HCT116 (cell line): ENCODE measurements at regions not wholly inside any gene's neighbourhood (a gene's known extent, or its start where the extent isn't known, plus 50 kb on each side); places are given as distances from the start of the nearest gene placed in this dataset.
A peak's percentile ranks its signal among the peaks of the same experiment; 100 is the strongest.

Experiments used
- ATAC-seq: fragments of 200-7000 bp; cut with Tn5 transposase; 2 replicates; pipeline ENCODE4 v1.9.1; 2020; ENCODE audit warnings: mild to moderate bottlenecking, moderate library complexity
- BruUV-seq: library from RNA; stranded (reverse); fragments of 400-500 nt; replicated peaks from 2 replicates; lab custom pipeline; 2021; lab: Mats Ljungman, UMichigan
- CTCF ChIA-PET: fragments of 300-600 bp; sonication (Branson Sonifier 250); formaldehyde crosslinking; loops from one replicate; lab custom pipeline; 2021; ENCODE audit warnings: antibody characterized with exemption; lab: Charles Lee
- POLR2A ChIA-PET: fragments of 300-600, 350-600 bp; sonication (Branson Sonifier 250); formaldehyde crosslinking; loops from one replicate; lab custom pipeline; 2021; ENCODE audit warnings: antibody characterized with exemption; lab: Charles Lee
- RAD21 ChIA-PET, 2 experiments: fragments of 300-600 bp; sonication (Branson Sonifier 250); formaldehyde crosslinking; loops; one replicate each; lab custom pipeline; 2023; ENCODE audit warnings: low total read pairs in 2 of 2; ENCODE audit not compliant: uncharacterized antibody in 2 of 2, unreplicated experiment in 2 of 2, low non-redundant PET in 1 of 2; lab: Charles Lee
- DNase-seq: peaks from one replicate; pipeline ENCODE4 v3.0.0-alpha.2; 2010; ENCODE audit warnings: low read depth, low spot score
- H2AFZ ChIP-seq: fragments of 200-600 bp; shearing (Covaris generic), sonication (generic); 2 replicates; pipeline ENCODE4 v1.6.1; 2017; ENCODE audit warnings: low read depth, mixed run types, mixed read lengths, antibody characterized with exemption, low read length; ENCODE audit not compliant: poor library complexity, severe bottlenecking
- H3K27ac ChIP-seq: 2 replicates; pipeline ENCODE4 v1.5.1; 2012; ENCODE audit warnings: low read depth, low read length
- H3K27me3 ChIP-seq: fragments of 200-600 bp; sonication (generic); 2 replicates; pipeline ENCODE4 v1.6.1; 2016; ENCODE audit warnings: mixed run types, low read length, mixed read lengths; ENCODE audit not compliant: insufficient read depth
- H3K36me3 ChIP-seq, 2 experiments: fragments of 200-500 bp in 1 of 2; fragments of 200-600 bp in 1 of 2; sonication (Bioruptor generic) in 1 of 2; sonication (generic) in 1 of 2; 2 replicates each; pipeline versions ENCODE4 v1.5.1 to v1.6.1; 2014 to 2016; ENCODE audit warnings: low read length in 2 of 2, inconsistent platforms in 1 of 2, mixed read lengths in 1 of 2, mixed run types in 1 of 2; ENCODE audit not compliant: insufficient read depth in 2 of 2, control insufficient read depth in 1 of 2
- H3K4me1 ChIP-seq, 2 experiments: fragments of 200-600 bp in 1 of 2; sonication (generic) in 1 of 2; 2 replicates each; pipeline versions ENCODE4 v1.5.1 to v1.6.1; 2012 to 2017; ENCODE audit warnings: low read length in 2 of 2, inconsistent platforms in 1 of 2, mild to moderate bottlenecking in 1 of 2, mixed read lengths in 1 of 2, mixed run types in 1 of 2, moderate library complexity in 1 of 2; ENCODE audit not compliant: insufficient read depth in 2 of 2, control insufficient read depth in 1 of 2
- H3K4me2 ChIP-seq: fragments of 200-600 bp; sonication (generic); 2 replicates; pipeline ENCODE4 v1.6.1; 2017; ENCODE audit warnings: mixed run types, low read length, mixed read lengths
- H3K4me3 ChIP-seq, 2 experiments: fragments of 200-600 bp in 1 of 2; sonication (generic) in 1 of 2; replicated peaks in 1 of 2; 2 replicates each; pipeline ENCODE4 v1.5.1; 2011 to 2016; ENCODE audit warnings: low read length in 2 of 2, control low read depth in 1 of 2, low read depth in 1 of 2, mild to moderate bottlenecking in 1 of 2, mixed read lengths in 1 of 2, mixed run types in 1 of 2
- H3K79me2 ChIP-seq: fragments of 200-600 bp; sonication (generic); 2 replicates; pipeline ENCODE4 v1.6.1; 2017; ENCODE audit warnings: mild to moderate bottlenecking, mixed run types, low read length, moderate library complexity, mixed read lengths; ENCODE audit not compliant: insufficient read depth
- H3K9ac ChIP-seq: fragments of 200-600 bp; sonication (generic); 2 replicates; pipeline ENCODE4 v1.6.1; 2016; ENCODE audit warnings: low read length, mixed read lengths
- H3K9me2 ChIP-seq: fragments of 200-600 bp; sonication (generic), shearing (Covaris generic); 2 replicates; pipeline ENCODE4 v1.6.1; 2017; ENCODE audit warnings: mixed run types, mild to moderate bottlenecking, moderate library complexity; ENCODE audit not compliant: insufficient read depth
- H3K9me3 ChIP-seq, 2 experiments: fragments of 200-500 bp in 1 of 2; fragments of 200-600 bp in 1 of 2; sonication (Bioruptor generic) in 1 of 2; sonication (generic) in 1 of 2; 2 replicates each; pipeline ENCODE4 v1.6.1; 2014 to 2017; ENCODE audit warnings: low read length in 2 of 2, mixed read lengths in 2 of 2, inconsistent platforms in 1 of 2, low read depth in 1 of 2, mild to moderate bottlenecking in 1 of 2, mixed run types in 1 of 2, moderate library complexity in 1 of 2; ENCODE audit not compliant: control insufficient read depth in 1 of 2, insufficient read depth in 1 of 2
- H4K20me1 ChIP-seq: fragments of 200-600 bp; sonication (generic), shearing (Covaris generic); 2 replicates; pipeline ENCODE4 v1.6.1; 2017; ENCODE audit warnings: mixed run types, mild to moderate bottlenecking, moderate library complexity; ENCODE audit not compliant: insufficient read depth
- CTCF ChIP-seq, 3 experiments: fragments of 200-600 bp in 1 of 3; sonication (generic) in 1 of 3; IDR thresholded peaks in 2 of 3; conservative IDR thresholded peaks in 1 of 3; 2 replicates each; pipeline ENCODE4 v1.5.1; 2012 to 2017; ENCODE audit warnings: low read depth in 2 of 3, low read length in 2 of 3, antibody characterized with exemption in 1 of 3, borderline replicate concordance in 1 of 3, control low read depth in 1 of 3, mild to moderate bottlenecking in 1 of 3, mixed read lengths in 1 of 3, mixed run types in 1 of 3, moderate library complexity in 1 of 3; ENCODE audit not compliant: insufficient read depth in 1 of 3
- EZH2 ChIP-seq: fragments of 200-600 bp; sonication (generic); IDR thresholded peaks from 2 replicates; pipeline ENCODE4 v1.6.1; 2017; ENCODE audit warnings: antibody characterized with exemption, mixed run types
- JUND ChIP-seq: IDR thresholded peaks from 2 replicates; pipeline ENCODE4 v1.6.1; 2012
- POLR2A ChIP-seq: IDR thresholded peaks from 2 replicates; pipeline ENCODE4 v1.7.0; 2011; ENCODE audit warnings: borderline replicate concordance; ENCODE audit not compliant: insufficient read depth, insufficient read length; ENCODE audit errors: extremely low read depth
- POLR2AphosphoS5 ChIP-seq: IDR thresholded peaks from 2 replicates; pipeline ENCODE4 v1.6.1; 2011; ENCODE audit warnings: mild to moderate bottlenecking, low read depth, low read length, moderate library complexity
- SP1 ChIP-seq: IDR thresholded peaks from 2 replicates; pipeline ENCODE4 v1.6.1; 2012; ENCODE audit warnings: low read depth
- YY1 ChIP-seq: IDR thresholded peaks from 2 replicates; pipeline ENCODE4 v1.6.1; 2011; ENCODE audit warnings: low read length, low read depth, moderate library complexity, mild to moderate bottlenecking; ENCODE audit not compliant: insufficient replicate concordance; ENCODE audit errors: extremely low read depth
- intact Hi-C: fragments of 100-400 bp; cut with micrococcal nuclease; formaldehyde crosslinking; loops from 2 replicates; pipeline ENCODE4 v1.10.0; 2022

- RAD21 ChIA-PET, result no interaction called here
- no peaks in the 10 kb centered on the region for H4K20me1 ChIP-seq
- no peak overlapping the region for H3K4me2 ChIP-seq
- CTCF ChIA-PET, result interaction anchor here (0.7 kb wide), 1 partner anchor 227 kb away, joined by 3 read pairs; no protein-coding TSS in a partner anchor
- no peaks in the 10 kb centered on the region for H3K9me3 ChIP-seq
- no peak overlapping the region for H3K27ac ChIP-seq
- no peaks in the 10 kb centered on the region for H3K9me2 ChIP-seq
- H3K36me3 ChIP-seq, result no peaks in the 10 kb centered on the region
- no peak overlapping the region for H3K9ac ChIP-seq
- no peak for DNase-seq
- H3K27me3 ChIP-seq, result no peaks in the 10 kb centered on the region
- H2AFZ ChIP-seq, result peak overlapping the region; percentile 24
- peak in 2 of 3 experiments; percentile 21 to 36; a peak in 1 of 6 replicates for TF ChIP-seq CTCF (IDR thresholded peaks at IDR 0.05 in 2 of 3, conservative IDR thresholded peaks at IDR 0.05 in 1 of 3; ENCODE audit: borderline replicate concordance in 1 of 3, insufficient read depth in 1 of 3, low read depth in 2 of 3, low read length in 2 of 3)
- no peak for TF ChIP-seq POLR2AphosphoS5
- TF ChIP-seq SP1, result no peak
- no peak for TF ChIP-seq JUND
- TF ChIP-seq, all 23 proteins: peak for 1
- Histone ChIP-seq H3K4me3 (no peak overlapping the region), H3K4me1 (peaks cover 17 to 33% of the 10 kb centered on the region in 2 experiments), H3K79me2 (no peaks in the 10 kb centered on the region)
- BruUV-seq, result no TSS peak
- intact Hi-C loops, result loop anchor here (5.0 to 10.0 kb wide), 2 partner anchors 193 to 260 kb away; no protein-coding TSS in a partner anchor
- POLR2A ChIA-PET, result no interaction called here
- ATAC-seq, result no peak; the same call in 1 of the 2 replicates
These were observed 189.9 kb upstream of the COL3A1 start for GRCh38 chr2:188784269-188784762.

- POLR2A ChIA-PET, result no interaction called here
- CTCF ChIA-PET, result interaction anchor here (0.7 kb wide), 1 partner anchor 228 kb away, joined by 3 read pairs; no protein-coding TSS in a partner anchor
- Histone ChIP-seq H3K27ac (no peak overlapping the region), H4K20me1 (no peaks in the 10 kb centered on the region), H3K27me3 (no peaks in the 10 kb centered on the region), H3K9me3 (no peaks in the 10 kb centered on the region), H3K4me1 (peaks cover 17 to 33% of the 10 kb centered on the region in 2 experiments), H3K4me2 (no peak overlapping the region), H2AFZ (peak overlapping the region; percentile 24), H3K4me3 (no peak overlapping the region), H3K9me2 (no peaks in the 10 kb centered on the region), H3K79me2 (no peaks in the 10 kb centered on the region), H3K36me3 (no peaks in the 10 kb centered on the region), H3K9ac (no peak overlapping the region)
- DNase-seq (no peak), ATAC-seq (no peak)
- RAD21 ChIA-PET, result no interaction called here
- intact Hi-C loops, result loop anchor here (10.0 kb wide), 1 partner anchor 260 kb away; no protein-coding TSS in a partner anchor
- BruUV-seq, result no TSS peak
- TF ChIP-seq YY1 (no peak), POLR2A (no peak), CTCF (IDR thresholded peaks at IDR 0.05 in 2 of 3, conservative IDR thresholded peaks at IDR 0.05 in 1 of 3; ENCODE audit: borderline replicate concordance in 1 of 3, insufficient read depth in 1 of 3, low read depth in 2 of 3, low read length in 2 of 3) (no peak), EZH2 (no peak)
These were observed 189.1 kb upstream of the COL3A1 start for GRCh38 chr2:188785061-188785460.
